Osteoblast (primary cell): ENCODE measurements at regions not wholly inside any gene's neighbourhood (a gene's known extent, or its start where the extent isn't known, plus 50 kb on each side); places are given as distances from the start of the nearest gene placed in this dataset.

Experiments used
- DNase-seq: peaks from one replicate; pipeline ENCODE4 v3.0.0; 2011; ENCODE audit warnings: low spot score, mixed read lengths; ENCODE audit not compliant: insufficient read length; ENCODE audit errors: missing footprints
- H2AFZ ChIP-seq: 2 replicates; pipeline ENCODE4 v1.6.0; 2011; ENCODE audit warnings: mild to moderate bottlenecking, low read length
- H3K27ac ChIP-seq: 2 replicates; pipeline ENCODE4 v1.5.1; 2011; ENCODE audit warnings: mild to moderate bottlenecking, low read depth, low read length, moderate library complexity
- H3K27me3 ChIP-seq: 2 replicates; pipeline ENCODE4 v1.6.0; 2012; ENCODE audit warnings: mild to moderate bottlenecking, control low read depth, inconsistent platforms, low read length, moderate library complexity; ENCODE audit not compliant: insufficient read depth
- H3K36me3 ChIP-seq: 2 replicates; pipeline ENCODE4 v1.5.1; 2011; ENCODE audit warnings: mild to moderate bottlenecking, low read length, control low read depth, moderate library complexity; ENCODE audit not compliant: insufficient read depth
- H3K4me1 ChIP-seq: 2 replicates; pipeline ENCODE4 v1.5.1; 2011; ENCODE audit warnings: mild to moderate bottlenecking, low read length, control low read depth, moderate library complexity; ENCODE audit not compliant: insufficient read depth
- H3K4me2 ChIP-seq: 2 replicates; pipeline ENCODE4 v1.6.0; 2011; ENCODE audit warnings: mild to moderate bottlenecking, low read length; ENCODE audit not compliant: insufficient read depth
- H3K4me3 ChIP-seq: fragments of 200-600 bp; sonication (generic); 3 replicates; pipeline ENCODE4 v1.5.1; 2012; ENCODE audit warnings: mild to moderate bottlenecking, low read length, inconsistent platforms; ENCODE audit not compliant: insufficient read depth
- H3K79me2 ChIP-seq: 2 replicates; pipeline ENCODE4 v1.6.0; 2012; ENCODE audit warnings: mild to moderate bottlenecking, low read length, control low read depth, inconsistent platforms; ENCODE audit not compliant: insufficient read depth
- H3K9me3 ChIP-seq: 2 replicates; pipeline ENCODE4 v1.5.1; 2011; ENCODE audit warnings: low read depth, low read length, control low read depth
- H4K20me1 ChIP-seq: 2 replicates; pipeline ENCODE4 v1.6.0; 2012; ENCODE audit warnings: mild to moderate bottlenecking, low read length, control low read depth; ENCODE audit not compliant: insufficient read depth
- TF ChIP-seq, protein P1 (sequence below): IDR thresholded peaks from 2 replicates; pipeline ENCODE4 v1.5.1; 2011; ENCODE audit warnings: mild to moderate bottlenecking, low read depth, low read length, moderate library complexity; ENCODE audit errors: extremely low read depth

DNA sequence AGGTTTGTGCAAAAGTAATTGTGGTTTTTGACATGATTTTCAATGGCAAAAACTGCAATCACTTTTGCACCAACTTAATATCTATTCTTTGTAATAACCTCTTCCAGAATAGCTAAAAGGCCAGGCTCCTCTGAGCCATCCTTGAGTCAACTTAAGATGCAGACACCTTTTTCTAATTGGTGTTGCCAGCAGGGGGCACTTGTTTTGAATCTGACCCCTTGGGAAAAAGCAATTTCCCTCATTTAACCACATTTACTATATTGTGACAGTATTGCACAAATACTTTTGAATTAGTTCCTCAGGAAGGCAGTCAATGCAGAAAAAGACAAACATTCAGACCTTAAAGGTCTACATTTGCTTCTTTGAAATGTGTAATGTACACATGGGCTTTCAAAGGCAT, 78.6 kb upstream of the GALNT5 start:
- Histone ChIP-seq H3K27ac (no peak overlapping the region), H3K9me3 (no peaks in the 10 kb centered on the region), H3K36me3 (no peaks in the 10 kb centered on the region), H3K27me3 (no peaks in the 10 kb centered on the region), H2AFZ (no peak overlapping the region), H3K4me1 (peaks cover 25% of the 10 kb centered on the region), H4K20me1 (no peaks in the 10 kb centered on the region), H3K79me2 (no peaks in the 10 kb centered on the region), H3K4me2 (no peak overlapping the region), H3K4me3 (no peak overlapping the region)
- DNase-seq = no peak
- TF ChIP-seq, protein P1, sequence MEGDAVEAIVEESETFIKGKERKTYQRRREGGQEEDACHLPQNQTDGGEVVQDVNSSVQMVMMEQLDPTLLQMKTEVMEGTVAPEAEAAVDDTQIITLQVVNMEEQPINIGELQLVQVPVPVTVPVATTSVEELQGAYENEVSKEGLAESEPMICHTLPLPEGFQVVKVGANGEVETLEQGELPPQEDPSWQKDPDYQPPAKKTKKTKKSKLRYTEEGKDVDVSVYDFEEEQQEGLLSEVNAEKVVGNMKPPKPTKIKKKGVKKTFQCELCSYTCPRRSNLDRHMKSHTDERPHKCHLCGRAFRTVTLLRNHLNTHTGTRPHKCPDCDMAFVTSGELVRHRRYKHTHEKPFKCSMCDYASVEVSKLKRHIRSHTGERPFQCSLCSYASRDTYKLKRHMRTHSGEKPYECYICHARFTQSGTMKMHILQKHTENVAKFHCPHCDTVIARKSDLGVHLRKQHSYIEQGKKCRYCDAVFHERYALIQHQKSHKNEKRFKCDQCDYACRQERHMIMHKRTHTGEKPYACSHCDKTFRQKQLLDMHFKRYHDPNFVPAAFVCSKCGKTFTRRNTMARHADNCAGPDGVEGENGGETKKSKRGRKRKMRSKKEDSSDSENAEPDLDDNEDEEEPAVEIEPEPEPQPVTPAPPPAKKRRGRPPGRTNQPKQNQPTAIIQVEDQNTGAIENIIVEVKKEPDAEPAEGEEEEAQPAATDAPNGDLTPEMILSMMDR = no peak

DNA sequence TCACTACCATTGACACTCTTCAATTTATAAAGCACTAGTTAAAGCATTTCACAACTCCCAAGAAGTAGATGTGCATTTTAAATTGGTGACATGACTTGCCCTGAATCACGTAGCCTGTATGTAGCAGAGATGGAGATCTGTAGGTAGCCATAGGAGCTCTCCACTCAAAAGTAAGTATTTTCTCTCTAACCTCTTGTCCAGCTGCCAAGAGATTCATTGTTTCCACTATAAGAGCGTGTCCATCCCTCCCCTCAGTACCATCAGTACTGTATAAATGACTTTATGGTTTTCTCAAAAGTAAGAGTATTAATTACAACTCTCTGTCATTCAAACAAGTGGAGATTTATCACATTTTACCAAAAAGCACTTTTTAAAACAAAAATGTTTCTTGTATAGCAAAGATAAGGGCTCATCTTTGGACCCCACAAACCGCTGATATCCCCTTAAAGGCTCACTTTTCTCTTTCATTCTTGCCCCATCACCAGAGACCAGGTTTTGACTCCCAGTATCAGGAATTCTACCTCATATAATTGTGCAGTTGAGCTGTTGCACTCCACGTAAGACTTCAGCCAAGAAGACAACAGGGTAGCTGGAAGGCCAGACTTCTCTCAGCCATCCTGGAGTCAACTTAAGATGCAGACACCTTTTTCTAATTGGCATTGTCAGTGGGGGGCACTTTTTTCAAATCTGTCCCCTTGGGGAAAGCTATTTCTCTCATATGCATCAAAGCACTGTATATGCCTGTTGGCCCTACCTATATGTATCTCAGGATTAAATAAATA, 78.0 kb upstream of the GALNT5 start:
- Histone ChIP-seq H4K20me1 (no peaks in the 10 kb centered on the region), H3K27me3 (no peaks in the 10 kb centered on the region), H3K4me3 (no peak overlapping the region), H3K36me3 (no peaks in the 10 kb centered on the region), H3K27ac (no peak overlapping the region), H2AFZ (no peak overlapping the region), H3K9me3 (no peaks in the 10 kb centered on the region), H3K4me2 (no peak overlapping the region), H3K79me2 (no peaks in the 10 kb centered on the region), H3K4me1 (peaks cover 20% of the 10 kb centered on the region)
- DNase-seq = no peak
- TF ChIP-seq, protein P1 = no peak

DNA sequence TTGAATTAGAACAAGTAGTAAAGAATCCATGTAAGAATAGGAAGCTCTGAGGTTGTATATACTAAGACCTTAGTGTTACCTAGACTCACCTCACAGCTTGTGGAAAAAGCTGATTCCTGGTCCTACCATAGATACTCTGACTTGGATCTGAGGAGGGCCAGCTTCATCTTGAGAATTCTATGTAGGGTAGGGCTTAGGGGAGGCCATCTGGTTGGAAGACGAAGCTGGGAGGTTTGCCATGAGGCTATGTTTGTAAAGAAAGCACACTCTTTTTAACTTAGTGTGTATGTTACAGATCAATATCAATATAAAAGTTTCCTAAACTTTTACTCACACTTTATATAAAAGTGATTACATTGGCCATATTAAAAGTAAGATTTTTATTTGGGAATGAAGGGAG, 77.1 kb upstream of the GALNT5 start:
- H2AFZ ChIP-seq = peak overlapping the region; percentile 6
- DNase-seq = no peak
- H3K79me2 ChIP-seq = no peaks in the 10 kb centered on the region
- TF ChIP-seq, protein P1 = no peak
- H3K9me3 ChIP-seq = no peaks in the 10 kb centered on the region
- no peaks in the 10 kb centered on the region for H4K20me1 ChIP-seq
- H3K27ac ChIP-seq = no peak overlapping the region
- no peaks in the 10 kb centered on the region for H3K36me3 ChIP-seq
- peaks cover 23% of the 10 kb centered on the region for H3K4me1 ChIP-seq
- no peaks in the 10 kb centered on the region for H3K27me3 ChIP-seq
- H3K4me2 ChIP-seq = no peak overlapping the region
- H3K4me3 ChIP-seq = no peak overlapping the region

DNA sequence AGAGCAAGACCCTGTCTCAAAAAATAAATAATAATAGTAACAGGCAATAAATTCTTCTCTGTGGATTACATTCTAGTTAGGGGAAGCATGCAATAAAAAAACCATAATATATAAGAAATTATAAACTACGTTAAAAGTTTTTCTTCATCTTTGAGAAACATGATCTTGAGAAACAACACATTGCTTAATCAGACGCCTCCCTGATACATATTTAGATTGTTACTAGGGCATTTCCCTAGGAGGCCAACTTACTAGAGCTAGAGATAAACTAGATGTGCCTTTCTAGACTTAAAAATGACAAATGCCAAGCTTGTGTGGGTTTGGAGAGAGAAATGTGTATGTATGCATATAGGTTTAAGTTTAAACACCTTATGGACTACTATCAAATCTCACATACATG, 76.3 kb upstream of the GALNT5 start:
- no peaks in the 10 kb centered on the region for H3K9me3 ChIP-seq
- no peaks in the 10 kb centered on the region for H3K36me3 ChIP-seq
- H2AFZ ChIP-seq = no peak overlapping the region
- no peak overlapping the region for H3K4me2 ChIP-seq
- DNase-seq = no peak
- peak overlapping the region; percentile 85 for H3K27ac ChIP-seq
- H3K27me3 ChIP-seq = no peaks in the 10 kb centered on the region
- TF ChIP-seq, protein P1 = no peak
- H3K4me3 ChIP-seq = no peak overlapping the region
- H3K4me1 ChIP-seq = peaks cover 31% of the 10 kb centered on the region
- H3K79me2 ChIP-seq = no peaks in the 10 kb centered on the region
- no peaks in the 10 kb centered on the region for H4K20me1 ChIP-seq
